ENCODE measurements at regions not wholly inside any gene's neighbourhood (a gene's known extent, or its start where the extent isn't known, plus 50 kb on each side); places are given as distances from the start of the nearest gene placed in this dataset.

DNA sequence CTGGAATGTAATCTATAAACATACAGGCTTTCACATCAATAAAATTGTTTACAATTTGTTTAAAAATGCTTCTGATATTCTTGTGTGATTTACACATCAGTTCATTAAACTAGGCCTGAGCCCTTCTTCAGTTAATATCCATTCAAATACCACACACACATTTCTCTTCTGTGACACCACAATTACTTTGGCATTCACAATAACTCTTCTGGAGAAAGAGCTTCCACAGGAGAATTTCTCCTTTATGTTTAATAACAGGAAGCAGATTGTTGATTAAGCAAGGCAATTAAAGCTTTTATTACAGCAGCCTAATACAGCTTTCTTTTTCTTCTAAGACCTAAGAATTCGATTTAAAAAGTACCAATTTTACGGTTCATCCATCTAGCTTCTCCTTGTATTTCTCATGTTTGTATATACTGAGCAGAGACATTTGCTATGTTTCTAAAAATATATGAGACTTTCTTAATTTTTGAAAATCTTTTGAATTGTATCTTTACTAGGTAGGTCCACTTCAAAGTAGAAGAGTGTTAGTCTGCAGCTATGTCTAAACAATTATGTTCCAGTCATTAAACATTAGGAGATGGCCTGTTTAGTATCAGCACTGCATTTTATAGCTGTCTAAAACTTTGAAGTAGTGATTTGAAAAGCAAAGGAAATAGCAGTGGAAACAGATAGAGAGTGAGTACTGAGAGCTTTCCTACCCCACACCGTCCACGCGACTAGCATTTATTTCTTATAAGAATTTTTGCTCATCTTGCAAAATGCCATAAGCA, 511.1 kb upstream of the UBE2E2 start:
- TF ChIP-seq POLR2A (IDR thresholded peaks at IDR 0.05) = no peak
- no peak for TF ChIP-seq CTCF (IDR thresholded peaks at IDR 0.05)
- TF ChIP-seq POLR2AphosphoS5 (IDR thresholded peaks at IDR 0.05) = peak in 1 of 3 donors; percentile 38
- TF ChIP-seq EP300 (IDR thresholded peaks at IDR 0.05; ENCODE audit: low read depth) = no peak
